Panc1 (cell line): ENCODE measurements at regions not wholly inside any gene's neighbourhood (a gene's known extent, or its start where the extent isn't known, plus 50 kb on each side); places are given as distances from the start of the nearest gene placed in this dataset.

Experiments used
- CTCF ChIP-seq: fragments of 450-650 bp; IDR thresholded peaks from 2 replicates; pipeline ENCODE4 v1.5.1; 2017; ENCODE audit warnings: mild to moderate bottlenecking
- REST ChIP-seq, 2 experiments: IDR thresholded peaks; 2 replicates each; pipeline ENCODE4 v1.6.1; 2011 to 2012; ENCODE audit warnings: low read depth in 2 of 2, control low read depth in 1 of 2, low read length in 1 of 2, mild to moderate bottlenecking in 1 of 2, moderate library complexity in 1 of 2; ENCODE audit not compliant: insufficient read depth in 1 of 2
- TCF7L2 ChIP-seq: IDR thresholded peaks from 2 replicates; pipeline ENCODE4 v1.6.1; 2011; ENCODE audit warnings: mild to moderate bottlenecking, low read depth, low read length, inconsistent platforms

GRCh38 chr9:134494273-134494815, 147.3 kb upstream of the COL5A1 start:
- TF ChIP-seq CTCF (no peak), TCF7L2 (no peak), REST (IDR thresholded peaks at IDR 0.05; ENCODE audit: insufficient read depth in 1 of 2, low read depth in 2 of 2, low read length in 1 of 2) (no peak)
